Activated CD8-positive, alpha-beta memory T cell treated with anti-CD3 and anti-CD28 coated beads for 48 hours (primary cell): ENCODE measurements at regions not wholly inside any gene's neighbourhood (a gene's known extent, or its start where the extent isn't known, plus 50 kb on each side); places are given as distances from the start of the nearest gene placed in this dataset.
"Not testable (repeated sequence)": the region's sequence is repeated elsewhere in the genome, so short reads cannot be mapped to it uniquely, and the experiment has no call there.

Experiments
- DNase-seq, 3 experiments: peaks; one replicate each; pipeline ENCODE4 v3.0.0-alpha.2; 2020; ENCODE audit warnings: low read depth in 2 of 3, low spot score in 2 of 3

GRCh38 chr6:10138917-10139316 lies 276.0 kb downstream of the TFAP2A start:
- DNase-seq, result no peak

DNA sequence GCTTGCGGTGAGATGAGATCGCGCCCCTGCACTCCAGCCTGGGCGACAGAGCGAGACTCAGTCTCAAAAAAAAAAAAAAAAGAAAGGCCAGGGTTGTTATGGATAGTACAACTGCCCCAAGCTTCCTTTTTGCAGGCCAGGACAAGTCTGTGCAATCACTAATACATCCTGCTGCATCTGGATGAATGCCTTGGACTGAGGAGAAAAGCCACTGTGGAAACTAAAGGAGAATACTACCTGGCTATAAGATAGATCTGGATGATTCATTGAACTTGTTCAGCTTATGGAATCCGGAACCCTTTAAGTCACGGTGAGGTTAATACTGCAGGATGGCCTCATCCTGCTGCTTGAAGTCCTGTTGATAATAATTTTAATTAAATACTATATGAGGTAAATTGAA lies 278.2 kb downstream of the TFAP2A start:
- DNase-seq, result no peak

- DNase-seq, result not testable (repeated sequence)
These were observed 280.7 kb downstream of the TFAP2A start for GRCh38 chr6:10134185-10134584.

GRCh38 chr6:10128721-10129120 lies 286.2 kb downstream of the TFAP2A start:
- DNase-seq, result no peak

DNA sequence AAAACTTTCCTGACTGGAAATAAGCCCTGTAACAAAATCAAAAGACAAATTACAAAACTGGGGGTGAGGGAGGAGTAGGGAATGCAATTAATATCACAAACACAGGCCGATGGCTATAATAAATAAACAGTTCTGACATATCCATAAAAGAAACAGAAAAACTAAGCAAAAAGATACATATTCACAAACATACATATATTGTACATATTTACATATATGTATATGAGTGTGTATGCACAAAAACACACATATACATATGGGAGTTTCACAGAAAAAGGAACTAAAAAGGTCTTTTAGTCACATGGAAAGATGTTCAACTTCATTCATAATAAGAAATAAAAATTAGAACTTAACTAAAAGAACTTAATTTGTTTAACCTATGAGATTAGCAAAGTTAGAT lies 292.7 kb downstream of the TFAP2A start:
- DNase-seq, result no peak

- DNase-seq, result no peak
These were observed 301.9 kb downstream of the TFAP2A start for GRCh38 chr6:10112871-10113549.

GRCh38 chr6:10111975-10112374 lies 302.9 kb downstream of the TFAP2A start:
- no peak for DNase-seq

- DNase-seq, result no peak
These were observed 313.2 kb downstream of the TFAP2A start for GRCh38 chr6:10101551-10102252.

DNA sequence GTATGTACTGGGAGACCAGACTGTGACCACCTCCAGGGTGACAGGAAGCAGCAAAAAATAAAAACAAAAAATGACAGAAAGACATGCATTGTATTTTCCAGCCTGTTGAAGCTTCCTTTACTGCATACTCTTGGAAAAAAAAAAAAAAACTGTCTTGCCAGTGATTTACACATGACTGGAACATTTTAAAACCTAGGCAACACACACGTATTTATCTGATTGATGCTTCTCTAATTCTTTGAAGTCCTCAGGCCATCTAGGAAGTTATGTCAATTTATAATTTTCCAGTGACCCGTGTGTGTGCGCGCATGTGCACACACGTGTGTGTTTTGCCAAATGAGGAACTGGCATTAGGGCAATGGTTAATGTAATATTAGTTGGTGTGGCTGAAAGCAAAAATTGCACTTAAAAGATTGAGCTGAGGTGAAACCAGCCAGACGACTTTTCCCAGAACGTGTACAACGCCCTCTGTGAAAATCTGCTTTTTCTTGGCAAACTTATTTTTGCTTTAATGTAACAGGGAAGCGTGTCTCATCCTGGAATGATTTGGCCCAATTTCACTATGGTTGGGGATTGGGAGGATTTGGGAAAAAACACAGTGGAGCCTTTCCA lies 315.2 kb downstream of the TFAP2A start:
- no peak for DNase-seq

GRCh38 chr6:10098756-10099528 lies 315.9 kb downstream of the TFAP2A start:
- DNase-seq, result no peak

DNA sequence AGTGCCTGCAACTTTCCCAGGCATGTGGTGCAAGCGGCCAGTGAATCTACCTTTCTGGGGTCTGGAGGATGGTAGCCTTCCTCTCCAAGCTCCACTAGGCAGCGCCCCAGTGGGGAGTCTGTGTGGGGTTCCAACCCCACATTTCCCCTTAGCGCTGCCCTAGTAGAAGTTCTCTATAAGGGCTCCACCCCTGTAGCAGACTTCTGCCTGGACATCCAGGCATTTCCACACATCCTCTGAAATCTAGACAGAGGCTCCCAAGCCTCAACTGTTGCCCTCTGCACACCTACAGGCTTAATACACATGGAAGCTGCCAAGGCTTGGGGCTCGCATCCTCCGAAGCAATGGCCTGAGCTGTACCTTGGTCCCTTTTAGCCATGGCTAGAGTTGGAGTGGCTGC lies 321.6 kb downstream of the TFAP2A start:
- no peak for DNase-seq

- DNase-seq, result no peak
These were observed 330.5 kb downstream of the TFAP2A start for GRCh38 chr6:10084111-10084986.

DNA sequence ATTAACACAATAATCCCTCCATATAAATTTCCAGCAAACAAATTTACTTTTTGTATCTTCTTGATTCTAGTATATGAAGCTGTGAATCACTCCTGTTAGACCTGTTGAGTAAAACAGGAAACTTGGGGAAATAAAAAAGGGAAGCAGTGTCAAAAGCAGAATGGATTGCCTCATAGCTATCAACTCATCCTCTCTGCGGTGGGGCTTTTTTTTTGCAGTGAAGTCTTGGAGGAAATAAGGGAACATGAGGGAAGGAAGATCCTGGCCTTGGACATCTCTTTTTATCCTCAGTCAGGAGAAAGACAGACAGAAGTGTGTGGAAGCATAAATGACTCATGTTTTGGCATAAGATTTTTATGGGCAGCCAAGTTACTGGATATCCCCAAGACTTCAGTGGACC lies 332.5 kb downstream of the TFAP2A start:
- DNase-seq, result no peak

- DNase-seq, result no peak
These were observed 332.9 kb downstream of the TFAP2A start for GRCh38 chr6:10081957-10082356.

DNA sequence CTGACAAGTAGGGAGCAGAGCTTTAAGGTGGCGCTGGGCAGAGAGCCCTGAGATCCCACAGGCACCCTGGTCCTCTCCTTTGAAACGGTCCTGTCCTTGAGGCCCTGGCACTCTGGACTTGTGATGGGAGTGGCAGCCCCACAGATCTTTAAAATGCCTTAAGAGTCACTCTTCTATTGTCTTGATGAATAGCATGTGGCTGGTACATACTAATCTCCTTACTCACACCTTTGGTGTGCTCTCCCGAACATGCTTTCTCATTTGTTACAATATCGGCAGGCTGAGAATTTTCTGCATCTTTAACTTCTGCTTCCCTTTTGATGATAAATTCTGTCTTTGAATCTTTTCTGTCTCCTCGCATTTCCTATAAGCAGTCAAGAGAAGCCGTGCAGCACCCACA lies 333.8 kb downstream of the TFAP2A start:
- no peak for DNase-seq

- DNase-seq, result no peak
These were observed 334.3 kb downstream of the TFAP2A start for GRCh38 chr6:10080561-10080960.

DNA sequence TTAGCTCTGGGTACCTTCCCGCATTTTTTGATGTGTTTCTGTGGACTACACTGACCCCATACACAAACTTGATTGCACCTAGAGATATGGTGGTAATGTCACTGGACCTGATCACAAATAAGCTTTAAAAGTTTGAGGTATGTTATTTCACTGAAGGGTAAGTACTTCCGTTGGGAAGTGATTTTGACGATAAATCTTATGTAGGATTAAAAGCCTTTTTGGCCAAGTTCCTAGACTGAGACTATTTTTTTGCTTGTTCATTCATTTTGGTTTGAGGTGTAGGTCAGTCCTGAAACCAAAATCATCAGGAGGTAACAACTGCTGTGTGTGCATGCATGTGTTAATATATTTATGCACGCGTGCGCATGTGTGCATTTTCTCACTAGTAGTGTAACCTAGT lies 336.3 kb downstream of the TFAP2A start:
- DNase-seq, result no peak

GRCh38 chr6:10074726-10075125 lies 340.1 kb downstream of the TFAP2A start:
- DNase-seq, result not testable (repeated sequence)

- no peak for DNase-seq
These were observed 341.5 kb downstream of the TFAP2A start for GRCh38 chr6:10073341-10073740.

- DNase-seq, result no peak
These were observed 343.1 kb downstream of the TFAP2A start for GRCh38 chr6:10071631-10072220.
